HG03097 (cell line): ENCODE measurements at regions not wholly inside any gene's neighbourhood (a gene's known extent, or its start where the extent isn't known, plus 50 kb on each side); places are given as distances from the start of the nearest gene placed in this dataset.
"Not testable (repeated sequence)": the region's sequence is repeated elsewhere in the genome, so short reads cannot be mapped to it uniquely, and the experiment has no call there.

ENCODE experiments used
- ATAC-seq: cut with Tn5 transposase; IDR thresholded peaks from one replicate; pipeline ENCODE4 v1.9.1; 2021; ENCODE audit not compliant: unreplicated experiment, low FRiP score

DNA sequence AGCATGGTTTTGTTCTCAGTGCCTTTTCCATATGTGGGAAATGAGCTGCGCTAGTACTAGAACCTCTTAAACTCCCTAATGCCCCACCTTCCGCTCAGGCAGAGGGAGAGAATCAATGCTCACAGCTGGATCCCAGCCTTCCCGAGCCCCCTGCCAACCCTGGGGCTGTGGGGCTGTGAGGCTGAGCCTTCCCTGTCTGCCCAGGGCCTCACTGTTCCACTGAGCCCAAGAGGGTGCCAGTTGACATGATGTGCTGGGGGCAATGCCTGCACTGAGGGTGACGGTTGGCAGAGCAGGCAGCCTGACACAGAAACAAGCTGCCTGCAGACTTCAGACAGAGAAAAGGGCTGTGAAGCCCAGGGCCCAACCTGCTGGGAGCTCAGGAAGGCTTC lies 602.4 kb upstream of the RAB6C start:
- ATAC-seq: no peak

DNA sequence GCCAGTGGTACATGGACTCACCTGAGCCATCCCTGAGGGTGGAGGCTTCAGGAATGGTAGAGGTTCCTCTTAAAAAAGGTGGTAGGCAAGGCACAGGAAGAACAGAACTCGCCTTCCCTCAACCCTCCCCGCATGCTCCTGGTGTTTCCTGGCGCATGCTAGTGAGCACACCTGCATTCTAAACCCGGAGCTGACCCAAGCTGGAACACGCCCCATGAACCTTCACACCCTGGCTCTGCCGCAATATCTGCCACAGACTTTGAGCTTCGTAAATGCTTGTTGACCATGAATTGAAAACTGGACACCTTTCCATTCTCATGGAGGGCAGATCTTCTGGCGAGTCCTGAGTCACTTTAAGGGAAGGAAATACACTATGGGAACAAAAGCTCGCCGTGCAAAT lies 601.3 kb upstream of the RAB6C start:
- ATAC-seq: no peak

DNA sequence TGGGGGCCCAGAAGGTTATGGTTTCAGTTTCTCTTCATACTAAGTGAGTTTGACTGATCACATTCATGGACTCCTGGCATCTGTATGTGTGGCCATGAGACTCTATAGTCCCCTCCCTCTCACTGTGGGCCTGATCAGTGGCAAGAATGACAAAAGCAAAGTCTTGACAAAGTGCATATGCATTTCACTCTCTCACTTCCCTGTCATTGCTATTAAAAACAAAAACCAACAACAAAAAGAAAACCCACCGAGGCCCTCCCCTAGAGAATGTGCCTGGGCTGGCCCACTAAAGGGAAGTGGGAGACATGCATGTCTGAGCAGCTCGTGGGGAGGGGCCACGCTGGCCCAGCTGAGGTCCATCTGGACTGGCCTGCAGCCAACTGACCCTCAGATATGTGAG lies 600.1 kb upstream of the RAB6C start:
- no peak for ATAC-seq

DNA sequence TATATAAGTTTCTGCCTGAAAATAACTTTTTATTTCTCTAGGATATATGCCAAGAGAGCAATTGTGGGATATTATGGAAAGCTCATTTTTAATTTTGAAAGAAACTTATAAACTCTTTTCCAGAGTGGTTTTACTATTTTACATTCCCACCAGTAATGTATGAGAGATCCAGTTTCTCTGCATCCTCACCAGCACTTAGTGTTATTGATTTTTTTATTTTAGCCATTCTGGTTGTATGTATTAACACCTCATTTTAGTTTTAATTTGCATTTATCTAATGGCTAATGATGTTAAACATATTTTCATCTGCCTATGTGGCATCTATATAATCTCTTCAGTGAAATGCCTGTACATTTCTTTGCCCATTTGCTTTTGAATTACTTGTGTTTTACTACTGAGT lies 597.7 kb upstream of the RAB6C start:
- no peak for ATAC-seq

DNA sequence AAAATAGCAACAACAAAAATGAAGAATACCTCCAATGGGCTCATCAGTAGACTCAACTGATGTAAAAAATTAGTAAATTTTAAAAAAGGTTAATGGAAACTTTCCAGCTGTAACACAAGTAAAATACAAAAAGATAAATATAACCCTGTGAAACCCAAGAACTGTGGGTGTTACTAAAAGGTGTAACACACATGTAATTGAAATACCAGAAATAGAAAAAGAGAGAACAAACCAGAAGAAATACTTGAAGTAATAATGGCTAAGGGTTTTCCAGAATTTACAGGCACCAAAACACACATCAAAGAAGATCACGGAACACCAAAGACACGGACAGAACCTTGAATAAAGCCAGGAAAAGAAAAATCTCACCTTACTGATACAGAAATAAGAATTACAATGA lies 590.6 kb upstream of the RAB6C start:
- ATAC-seq: no peak

DNA sequence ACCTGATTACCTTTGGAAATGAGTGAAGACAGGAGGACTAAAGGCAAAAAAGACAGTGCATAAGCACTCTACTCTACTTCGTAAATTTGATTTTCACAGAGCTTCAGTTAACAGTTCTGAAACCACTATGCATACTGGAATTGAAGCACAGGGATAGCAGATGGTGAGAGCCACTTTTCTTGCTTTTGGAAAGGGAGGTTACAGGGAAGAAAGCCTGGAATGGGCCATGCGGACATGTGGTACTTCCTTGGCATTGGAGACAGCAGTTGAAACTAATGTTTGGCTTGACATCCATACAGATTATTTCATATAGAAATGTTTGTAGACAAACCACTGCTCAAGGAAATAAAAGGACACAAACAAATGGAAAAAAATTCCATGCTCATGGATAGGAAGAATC lies 585.6 kb upstream of the RAB6C start:
- no peak for ATAC-seq

DNA sequence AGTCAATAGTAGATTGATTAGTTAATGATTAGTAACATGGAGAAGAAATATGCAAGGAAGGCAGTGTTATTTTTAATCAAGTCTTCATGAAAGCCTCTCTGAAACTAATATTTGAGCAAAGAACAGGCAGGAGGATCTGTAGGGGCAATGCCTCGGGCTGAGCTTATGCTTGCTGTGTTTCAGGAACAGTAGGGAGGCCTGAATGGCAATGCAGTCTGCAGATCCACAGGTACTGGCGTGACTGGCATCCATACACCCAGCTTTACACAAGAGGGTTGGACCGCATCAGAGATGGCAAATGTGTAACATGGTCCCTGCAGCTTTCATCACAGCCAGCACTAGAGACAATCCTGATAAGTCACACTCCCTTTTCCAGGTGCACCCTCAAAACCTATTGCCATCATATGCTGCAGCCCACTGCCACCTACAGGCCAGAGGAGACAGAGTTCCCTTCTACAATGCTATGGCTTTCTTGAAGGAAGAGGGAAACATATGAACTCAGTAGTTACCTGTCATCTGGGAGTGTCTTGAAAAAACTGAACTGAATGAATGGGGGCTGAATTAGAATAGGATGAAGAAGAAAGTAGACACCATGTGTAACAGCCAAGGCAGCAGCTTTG lies 582.4 kb upstream of the RAB6C start:
- ATAC-seq: no peak

DNA sequence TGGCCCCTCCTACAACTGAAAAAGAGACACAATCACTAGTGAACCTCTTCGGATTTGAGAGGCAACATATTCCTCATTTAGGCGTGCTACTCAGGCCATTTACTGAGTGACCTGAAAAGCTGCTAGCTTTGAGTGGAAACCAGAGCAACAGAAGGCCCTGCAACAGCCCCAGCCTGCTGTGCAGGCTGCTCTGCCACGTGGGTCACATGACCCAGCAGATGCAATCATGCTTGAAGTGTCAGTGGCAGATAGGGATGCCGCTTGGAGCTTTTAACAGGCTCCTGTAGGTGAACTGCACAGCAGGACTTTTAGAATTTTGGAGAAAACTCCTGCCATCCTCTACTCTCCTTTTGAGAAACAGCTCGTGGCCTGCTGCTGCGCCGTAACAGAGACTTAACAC lies 578.6 kb upstream of the RAB6C start:
- ATAC-seq: no peak

DNA sequence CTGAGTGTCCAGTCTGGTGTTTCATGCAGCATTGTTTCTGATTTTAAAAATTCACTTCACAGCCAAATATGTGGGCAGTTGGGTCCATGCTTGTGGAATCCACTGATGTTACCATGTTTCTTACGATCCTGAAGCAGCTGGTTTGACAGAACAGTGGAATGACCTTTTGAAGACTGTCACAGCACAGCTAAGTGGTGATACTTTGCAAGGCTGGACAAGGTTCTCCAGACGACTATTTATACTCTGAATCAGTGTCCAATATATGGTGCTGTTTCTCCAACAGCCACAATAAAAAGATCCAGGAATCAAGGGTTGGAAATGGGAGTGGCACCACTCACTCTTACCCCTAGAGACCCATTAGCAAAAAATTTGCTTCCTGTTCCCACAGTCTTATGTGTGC lies 577.4 kb upstream of the RAB6C start:
- no peak for ATAC-seq

DNA sequence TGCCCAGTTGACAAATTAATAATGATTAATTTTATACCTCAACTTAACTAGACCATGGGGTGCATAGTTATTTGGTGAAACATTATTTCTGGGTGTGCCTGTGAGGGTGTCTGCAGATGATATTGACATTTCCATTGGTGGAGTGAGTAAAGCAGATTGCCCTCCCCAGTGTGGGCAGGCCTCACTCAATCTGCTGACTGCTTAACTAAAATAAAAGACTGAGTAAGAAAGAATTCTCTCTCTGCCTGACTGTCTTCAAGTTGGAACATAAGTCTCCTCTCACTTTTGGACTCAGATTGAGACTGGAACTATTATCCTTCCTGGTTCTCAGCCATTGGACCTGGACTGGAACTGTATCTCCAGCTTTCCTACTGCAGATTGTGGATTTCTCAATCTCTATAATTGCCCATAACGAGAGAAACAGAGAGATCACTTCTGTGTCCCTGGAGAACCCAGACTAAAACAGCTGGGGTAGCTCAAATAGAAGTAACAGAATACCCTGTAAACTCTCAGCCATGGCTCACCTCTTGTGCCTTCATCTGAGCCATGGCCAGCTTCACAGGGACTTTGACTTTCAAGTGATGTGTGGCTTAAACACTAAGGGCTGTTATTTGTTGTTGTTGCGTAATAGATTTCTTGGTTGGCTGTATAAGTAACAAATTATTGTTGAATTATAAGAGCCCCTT lies 575.3 kb upstream of the RAB6C start:
- no peak for ATAC-seq

DNA sequence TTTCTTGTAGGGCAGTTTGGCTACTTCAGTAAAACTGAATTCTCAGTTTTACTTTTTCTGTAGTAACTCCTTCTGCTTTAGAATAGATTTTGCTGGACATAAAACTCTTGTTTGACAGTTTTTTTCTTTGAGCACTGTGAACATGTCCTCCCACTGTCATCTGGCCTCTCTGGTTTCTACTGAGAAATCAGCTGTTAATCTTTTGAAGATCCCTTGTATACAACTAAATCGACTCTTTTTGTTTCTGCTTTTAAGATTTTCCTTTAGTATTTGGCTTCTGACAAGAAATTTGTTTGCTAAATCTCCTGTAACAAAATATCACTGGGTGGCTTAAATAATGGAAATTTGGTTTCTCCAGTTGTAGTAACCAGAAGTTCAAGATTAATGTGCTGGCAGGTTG lies 570.9 kb upstream of the RAB6C start:
- ATAC-seq: no peak

DNA sequence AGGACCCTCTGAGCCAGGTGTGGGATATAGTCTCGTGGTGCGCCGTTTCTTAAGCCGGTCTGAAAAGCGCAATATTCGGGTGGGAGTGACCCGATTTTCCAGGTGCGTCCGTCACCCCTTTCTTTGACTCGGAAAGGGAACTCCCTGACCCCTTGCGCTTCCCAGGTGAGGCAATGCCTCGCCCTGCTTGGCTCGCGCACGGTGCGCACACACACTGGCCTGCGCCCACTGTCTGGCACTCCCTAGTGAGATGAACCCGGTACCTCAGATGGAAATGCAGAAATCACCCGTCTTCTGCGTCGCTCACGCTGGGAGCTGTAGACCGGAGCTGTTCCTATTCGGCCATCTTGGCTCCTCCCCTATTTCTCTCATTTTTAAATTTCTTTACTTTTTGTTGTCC lies 562.4 kb upstream of the RAB6C start:
- ATAC-seq: not testable (repeated sequence)

DNA sequence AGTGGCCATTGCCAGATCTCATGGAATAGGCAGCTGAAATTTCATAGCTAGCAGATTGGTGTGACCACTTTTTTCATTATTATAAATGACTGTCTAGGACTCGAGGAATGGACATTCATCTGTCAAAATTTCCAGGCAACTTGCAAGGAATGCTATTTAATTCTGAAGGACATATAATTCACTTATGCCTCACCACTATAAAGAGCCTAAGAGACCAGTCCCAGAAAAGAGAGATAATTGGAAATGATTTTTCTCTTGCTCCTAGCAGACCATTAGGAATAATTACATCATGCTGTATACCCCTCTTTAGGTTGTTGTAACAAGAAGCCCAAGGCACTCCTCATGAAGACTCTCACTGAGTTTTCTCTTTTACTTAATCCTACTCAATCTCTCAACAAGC lies 557.4 kb upstream of the RAB6C start:
- no peak for ATAC-seq

DNA sequence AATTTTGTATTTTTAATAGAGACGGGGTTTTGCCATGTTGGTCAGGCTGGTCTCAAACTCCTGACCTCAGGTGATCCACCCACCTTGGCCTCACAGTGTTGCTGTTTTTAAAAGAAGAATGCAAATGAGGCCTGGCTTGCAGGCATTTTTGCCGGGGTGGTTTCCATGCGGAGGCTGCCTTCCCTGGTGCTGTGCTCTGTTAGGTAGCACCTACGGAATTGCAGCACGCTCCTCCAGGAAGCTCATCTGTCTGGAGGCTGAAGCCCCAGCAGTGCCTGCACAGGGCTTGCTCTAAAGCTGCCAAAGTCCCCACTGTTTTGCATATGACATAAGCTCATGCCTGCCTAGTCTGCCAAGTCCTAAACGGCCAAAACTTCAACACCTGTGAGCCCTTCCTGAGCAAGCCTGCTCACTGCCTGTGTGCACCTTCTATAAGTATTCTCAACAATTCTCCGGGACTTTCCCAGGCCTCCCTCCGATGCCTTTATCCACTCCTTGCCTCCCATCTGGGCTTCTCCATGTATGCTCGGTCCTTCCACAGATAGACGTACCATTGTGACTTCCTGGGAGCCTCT lies 551.3 kb upstream of the RAB6C start:
- ATAC-seq: no peak

DNA sequence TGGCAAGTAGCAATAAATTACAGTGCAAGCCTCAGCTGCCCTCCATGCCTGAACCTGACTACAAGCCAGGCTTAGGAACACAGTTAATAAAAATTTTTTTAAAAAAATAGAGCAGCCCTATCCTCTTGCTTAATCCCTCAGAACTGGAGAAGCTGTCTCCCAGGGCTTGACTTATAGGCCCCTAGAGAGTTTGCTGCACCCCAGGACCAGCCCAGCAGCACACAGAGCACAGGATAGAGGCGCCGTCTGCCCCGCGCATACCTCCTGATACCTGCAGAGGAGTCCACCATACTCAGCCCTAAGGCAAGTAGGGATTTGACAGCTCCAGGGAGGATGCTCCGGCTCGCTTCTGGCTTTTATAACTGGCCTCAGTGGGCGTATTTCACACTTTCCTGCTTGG lies 548.6 kb upstream of the RAB6C start:
- ATAC-seq: no peak

DNA sequence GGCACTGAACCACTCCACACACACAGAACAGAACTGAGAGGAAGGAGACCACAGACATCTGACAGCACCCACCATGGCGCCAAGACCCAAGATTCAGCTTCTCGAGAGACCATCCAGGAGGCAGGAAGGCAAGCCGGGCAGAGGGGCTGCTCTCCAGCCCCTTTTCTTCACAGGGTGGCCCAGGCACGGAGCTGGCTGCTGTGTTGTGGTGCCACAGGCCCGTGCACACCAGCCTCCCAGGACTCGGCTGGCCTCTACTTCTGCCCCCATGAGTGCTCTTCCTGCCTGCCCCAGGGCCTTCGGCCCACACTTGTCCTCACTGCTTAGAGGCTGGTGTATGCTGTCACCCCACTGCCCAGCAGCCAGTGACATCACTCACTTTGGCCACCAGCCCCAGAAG lies 547.6 kb upstream of the RAB6C start:
- no peak for ATAC-seq

DNA sequence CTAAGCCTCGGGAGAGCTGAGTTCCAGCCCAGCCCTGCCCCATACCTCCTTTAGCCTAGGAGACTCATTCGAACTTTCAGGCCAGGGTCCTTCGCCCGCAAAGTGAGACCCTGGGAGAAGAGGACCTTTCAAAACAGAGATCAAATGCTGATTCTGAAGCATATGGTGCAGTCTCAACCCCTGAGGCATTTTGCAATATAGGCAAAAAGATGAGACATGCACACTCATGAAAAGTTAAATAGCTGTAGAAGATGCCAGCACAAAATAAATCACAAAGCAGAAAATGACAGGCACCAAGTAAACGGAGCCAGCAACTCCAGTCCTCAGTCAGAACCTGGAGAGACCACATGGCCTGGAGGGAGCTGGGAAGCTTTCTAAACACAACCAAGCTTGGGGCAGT lies 542.7 kb upstream of the RAB6C start:
- ATAC-seq: no peak

DNA sequence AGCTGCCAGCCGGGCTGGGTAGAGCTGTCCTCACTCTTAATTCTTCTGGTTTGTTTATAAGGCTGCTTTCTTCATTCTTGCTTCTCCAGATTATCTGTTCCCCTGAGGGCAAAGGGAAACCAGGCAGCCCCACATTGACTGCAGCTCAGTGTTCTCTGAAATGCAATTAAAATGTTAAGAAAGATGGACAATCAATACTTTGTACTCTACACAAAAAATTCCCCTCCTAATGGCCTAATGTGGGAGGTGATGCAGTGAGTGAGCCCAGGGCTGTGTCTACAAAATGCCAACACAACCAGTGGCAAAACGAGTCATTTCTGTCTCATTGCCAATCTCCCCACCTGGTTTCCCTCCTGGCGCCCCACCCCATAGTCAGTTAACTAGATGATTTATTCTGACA lies 541.7 kb upstream of the RAB6C start:
- ATAC-seq: no peak

DNA sequence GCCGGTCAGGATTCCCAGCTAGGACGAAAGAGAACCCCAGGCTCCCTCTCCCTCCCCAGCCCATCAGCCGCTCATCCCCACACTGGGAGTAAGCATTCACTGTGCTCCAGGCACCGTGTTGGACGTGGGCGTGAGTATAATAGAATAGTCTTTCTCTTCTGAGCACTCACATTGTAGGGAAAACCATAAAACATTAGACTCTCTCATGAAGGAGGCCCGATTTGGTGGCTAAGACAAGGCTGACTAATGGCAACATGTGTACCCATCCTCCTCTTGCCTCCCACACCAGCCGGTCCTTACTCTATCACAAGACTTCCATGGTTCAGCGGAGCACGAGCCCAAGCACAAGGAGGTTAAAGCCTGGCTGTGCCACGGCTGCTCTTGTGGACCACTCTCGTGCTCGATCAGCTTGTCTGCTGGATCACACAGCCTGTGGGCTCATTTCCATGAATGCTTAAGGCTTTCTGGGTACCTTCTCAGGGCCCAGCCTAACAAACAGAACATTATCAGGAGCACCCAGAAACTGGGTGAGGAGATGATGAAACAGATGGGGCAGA lies 540.9 kb upstream of the RAB6C start:
- ATAC-seq: no peak

DNA sequence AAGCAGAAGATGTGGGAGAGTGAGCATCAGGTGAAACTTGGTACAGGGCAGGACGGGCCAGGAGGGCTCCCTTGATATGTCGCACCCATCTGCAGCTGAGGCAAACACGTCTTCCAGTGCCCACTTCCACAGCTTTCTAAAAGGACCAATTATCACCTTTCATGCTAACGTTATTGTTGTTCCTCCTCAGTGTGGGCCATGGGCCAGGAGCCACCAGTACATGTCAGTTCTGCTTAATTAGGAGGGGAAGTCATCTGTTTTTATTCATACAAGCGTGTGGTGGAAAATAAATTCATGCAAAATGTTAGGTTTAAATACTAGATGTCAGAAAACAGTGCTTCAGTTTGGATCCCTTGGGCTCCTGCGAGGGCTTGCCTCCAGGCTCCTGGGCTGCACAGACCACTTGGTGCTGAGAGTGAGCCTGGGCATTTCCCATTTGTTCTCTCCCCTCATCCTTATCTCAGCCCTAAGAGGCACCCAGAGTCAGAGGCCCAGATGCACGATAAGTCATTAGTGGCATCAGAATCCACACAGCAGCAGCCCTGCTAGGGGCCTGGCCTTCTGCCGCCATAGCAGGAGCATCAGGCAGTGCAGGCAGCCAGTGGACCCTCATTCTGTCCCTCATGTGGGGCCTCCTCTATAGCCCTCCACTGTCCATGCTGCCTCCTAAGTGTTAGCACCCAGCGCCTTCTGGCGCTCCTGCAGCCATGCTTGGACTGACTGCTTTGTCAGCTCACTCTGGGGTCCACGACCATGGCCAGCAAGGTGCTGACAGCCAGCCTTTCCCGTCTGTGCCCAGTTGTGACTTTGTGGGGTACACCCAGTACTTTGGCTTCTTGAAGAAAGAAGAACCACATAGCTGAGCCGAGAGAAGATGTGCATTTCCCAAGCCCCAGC lies 539.8 kb upstream of the RAB6C start:
- no peak for ATAC-seq

DNA sequence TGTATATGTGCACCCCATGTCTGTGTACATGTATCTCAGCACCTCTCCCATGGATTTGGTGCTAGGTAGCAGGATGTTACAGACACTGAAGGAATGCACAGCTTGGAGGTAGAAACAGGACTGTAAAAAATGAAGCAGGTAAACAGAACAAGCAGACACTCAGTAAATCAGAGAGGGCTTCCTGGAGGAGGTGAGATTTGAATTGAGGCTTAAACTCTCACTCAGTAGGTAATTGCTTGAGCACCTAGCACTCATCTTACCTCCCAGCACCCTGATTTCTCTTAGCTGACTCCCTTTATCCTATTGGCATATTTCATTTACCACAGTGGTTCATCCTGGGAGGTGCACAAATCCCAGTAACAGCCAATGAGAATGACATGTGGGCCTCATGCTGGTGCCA lies 537.9 kb upstream of the RAB6C start:
- ATAC-seq: no peak
